ENCODE measurements at regions not wholly inside any gene's neighbourhood (a gene's known extent, or its start where the extent isn't known, plus 50 kb on each side); places are given as distances from the start of the nearest gene placed in this dataset.

GRCh38 chr3:130256821-130257340, 88.6 kb upstream of the COL6A5 start:
- Histone ChIP-seq H3K27me3 (no peaks in the 10 kb centered on the region), H3K4me1 (peaks cover 16% of the 10 kb centered on the region), H3K27ac (no peak overlapping the region), H3K9me3 (no peaks in the 10 kb centered on the region), H3K4me3 (no peak overlapping the region), H3K36me3 (no peaks in the 10 kb centered on the region)
- WGBS, result 80% methylated on average over 3 of the region's 3 CpGs
- DNase-seq (ENCODE audit: low spot score in 2 of 2), result no peak
- TF ChIP-seq EP300 (IDR thresholded peaks at IDR 0.05) (no peak), POLR2A (IDR thresholded peaks at IDR 0.05) (no peak), CTCF (IDR thresholded peaks at IDR 0.05) (no peak), POLR2AphosphoS5 (IDR thresholded peaks at IDR 0.05) (no peak)

- WGBS, result 44% methylated on average over 9 of the region's 9 CpGs
- no peak overlapping the region for H3K4me3 ChIP-seq
- DNase-seq (ENCODE audit: low spot score in 2 of 2), result no peak
- H3K36me3 ChIP-seq, result no peaks in the 10 kb centered on the region
- H3K4me1 ChIP-seq, result peaks cover 16% of the 10 kb centered on the region
- no peaks in the 10 kb centered on the region for H3K27me3 ChIP-seq
- no peaks in the 10 kb centered on the region for H3K9me3 ChIP-seq
- peak overlapping the region; percentile 45 for H3K27ac ChIP-seq
- TF ChIP-seq CTCF (IDR thresholded peaks at IDR 0.05), result no peak
- TF ChIP-seq EP300 (IDR thresholded peaks at IDR 0.05), result no peak
- TF ChIP-seq POLR2AphosphoS5 (IDR thresholded peaks at IDR 0.05), result no peak
- TF ChIP-seq POLR2A (IDR thresholded peaks at IDR 0.05), result no peak
These were observed 86.9 kb upstream of the COL6A5 start for GRCh38 chr3:130258532-130258952.

- no peak for TF ChIP-seq POLR2A (IDR thresholded peaks at IDR 0.05)
- no peak for TF ChIP-seq EP300 (IDR thresholded peaks at IDR 0.05)
- TF ChIP-seq POLR2AphosphoS5 (IDR thresholded peaks at IDR 0.05), result no peak
- no peak for TF ChIP-seq CTCF (IDR thresholded peaks at IDR 0.05)
- 39% methylated on average over 2 of the region's 2 CpGs for WGBS
- H3K27ac ChIP-seq, result peak overlapping the region; percentile 45
These were observed 86.2 kb upstream of the COL6A5 start for GRCh38 chr3:130259166-130259874.

GRCh38 chr3:130260918-130261317, 84.6 kb upstream of the COL6A5 start:
- no peak for DNase-seq (ENCODE audit: low spot score in 2 of 2)
- H3K27me3 ChIP-seq, result no peaks in the 10 kb centered on the region
- WGBS, result 71% methylated on average over 5 of the region's 5 CpGs
- H3K27ac ChIP-seq, result no peak overlapping the region
- no peak for TF ChIP-seq POLR2AphosphoS5 (IDR thresholded peaks at IDR 0.05)
- no peak for TF ChIP-seq EP300 (IDR thresholded peaks at IDR 0.05)
- TF ChIP-seq POLR2A (IDR thresholded peaks at IDR 0.05), result no peak
- no peak for TF ChIP-seq CTCF (IDR thresholded peaks at IDR 0.05)
- H3K36me3 ChIP-seq, result no peaks in the 10 kb centered on the region
- H3K4me1 ChIP-seq, result peaks cover 16% of the 10 kb centered on the region
- no peak overlapping the region for H3K4me3 ChIP-seq
- H3K9me3 ChIP-seq, result no peaks in the 10 kb centered on the region

More at GRCh38 chr3:130259166-130259874, 86.2 kb upstream of the COL6A5 start:
- Histone ChIP-seq H3K36me3 (no peaks in the 10 kb centered on the region), H3K27me3 (no peaks in the 10 kb centered on the region), H3K4me1 (peaks cover 16% of the 10 kb centered on the region), H3K4me3 (no peak overlapping the region), H3K9me3 (no peaks in the 10 kb centered on the region)
- DNase-seq (ENCODE audit: low spot score in 2 of 2), result no peak

- Histone ChIP-seq H3K27me3 (no peaks in the 10 kb centered on the region), H3K9me3 (no peaks in the 10 kb centered on the region), H3K36me3 (no peaks in the 10 kb centered on the region), H3K27ac (no peak overlapping the region), H3K4me1 (peaks cover 4% of the 10 kb centered on the region), H3K4me3 (no peak overlapping the region)
- no peak for DNase-seq (ENCODE audit: low spot score in 2 of 2)
- TF ChIP-seq POLR2AphosphoS5 (IDR thresholded peaks at IDR 0.05) (no peak), CTCF (IDR thresholded peaks at IDR 0.05) (no peak), POLR2A (IDR thresholded peaks at IDR 0.05) (no peak), EP300 (IDR thresholded peaks at IDR 0.05) (no peak)
- 97% methylated on average over 25 of the region's 25 CpGs for WGBS
These were observed 81.8 kb upstream of the COL6A5 start for GRCh38 chr3:130263708-130264107.
